Fibroblast of the conjunctiva (primary cell): ENCODE measurements at regions not wholly inside any gene's neighbourhood (a gene's known extent, or its start where the extent isn't known, plus 50 kb on each side); places are given as distances from the start of the nearest gene placed in this dataset.
A peak's percentile ranks its signal among the peaks of the same experiment; 100 is the strongest.
"Not testable (repeated sequence)": the region's sequence is repeated elsewhere in the genome, so short reads cannot be mapped to it uniquely, and the experiment has no call there.

ENCODE experiments used
- DNase-seq: peaks from one replicate; pipeline ENCODE4 v3.0.0-alpha.2; 2010; ENCODE audit warnings: low read depth

DNA sequence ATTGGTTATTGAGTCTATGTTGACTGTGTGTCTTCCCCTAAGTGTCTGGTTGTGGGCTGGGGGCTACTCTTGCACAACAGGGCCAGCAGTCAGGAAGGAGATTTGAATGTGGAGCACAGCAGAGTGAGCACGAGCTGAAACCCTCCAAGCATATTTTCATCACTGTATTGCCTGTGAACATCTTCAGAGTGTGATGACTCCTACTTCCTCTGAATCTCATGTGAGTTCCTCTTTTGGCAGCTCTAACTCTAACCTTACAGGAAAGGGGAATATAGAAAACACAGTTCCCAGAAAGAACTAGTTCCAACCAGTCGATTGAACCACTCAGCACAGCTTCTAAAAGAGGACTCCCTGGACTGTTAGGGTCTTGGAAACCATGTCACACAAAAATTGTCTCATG is 211.6 kb downstream of the RAP2B start:
- DNase-seq, result no peak

DNA sequence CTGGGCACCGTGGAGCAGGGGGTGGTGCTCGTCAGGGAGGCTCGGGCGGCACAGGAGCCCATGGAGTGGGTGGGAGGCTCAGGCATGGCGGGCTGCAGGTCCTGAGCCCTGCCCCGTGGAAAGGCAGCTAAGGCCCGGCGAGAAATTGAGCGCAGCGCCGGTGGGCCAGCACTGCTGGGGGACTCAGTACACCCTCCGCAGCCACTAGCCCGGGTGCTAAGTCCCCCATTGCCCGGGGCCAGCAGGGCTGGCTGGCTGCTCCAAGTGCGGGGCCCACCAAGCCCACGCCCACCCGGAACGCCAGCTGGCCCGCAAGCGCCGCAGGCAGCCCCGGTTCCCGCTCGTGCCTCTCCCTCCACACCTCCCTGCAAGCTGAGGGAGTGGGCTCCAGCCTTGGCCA is 216.3 kb downstream of the RAP2B start:
- DNase-seq, result not testable (repeated sequence)

- no peak for DNase-seq
These were observed 217.5 kb downstream of the RAP2B start for GRCh38 chr3:153379516-153379915.

- DNase-seq, result no peak
These were observed 223.3 kb downstream of the RAP2B start for GRCh38 chr3:153385343-153385742.

DNA sequence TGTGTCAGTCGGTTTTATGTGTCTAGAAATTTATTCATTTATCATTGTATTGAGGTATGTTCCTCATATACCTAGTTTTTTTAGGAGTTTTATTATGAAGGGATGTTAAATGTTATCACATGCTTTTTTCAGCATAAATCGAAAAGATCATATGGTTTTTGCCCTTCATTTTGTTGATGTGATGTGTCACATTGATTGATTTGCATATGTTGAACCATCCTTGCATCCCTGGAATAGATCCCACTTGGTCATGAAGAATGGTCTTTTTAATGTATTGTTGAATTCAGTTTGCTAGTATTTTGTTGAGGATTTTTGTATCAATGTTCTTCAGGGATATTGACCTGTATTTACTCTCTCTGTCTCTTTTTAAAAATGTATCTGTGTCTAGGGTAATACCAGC is 230.3 kb downstream of the RAP2B start:
- no peak for DNase-seq

- DNase-seq, result no peak
These were observed 232.0 kb downstream of the RAP2B start for GRCh38 chr3:153394017-153394416.

DNA sequence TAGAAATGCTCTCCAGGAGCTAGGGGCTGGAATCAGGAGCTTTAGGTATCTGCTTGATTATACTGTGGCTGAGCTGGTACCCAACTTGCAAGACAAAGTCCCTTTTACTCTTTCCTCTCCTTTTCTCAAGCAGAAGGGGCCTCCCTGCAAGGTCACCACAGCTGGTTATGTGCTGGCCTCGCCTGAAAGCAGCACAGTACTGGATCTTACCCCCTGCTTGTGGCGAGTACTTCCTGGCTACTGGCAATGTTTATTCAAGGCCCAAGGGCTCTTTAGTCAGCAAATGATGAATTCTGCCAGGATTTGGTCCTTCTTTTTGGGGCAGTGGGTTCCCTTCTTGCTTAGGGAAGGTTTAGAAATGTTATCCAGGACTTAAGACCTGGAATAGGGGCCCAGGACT is 234.6 kb downstream of the RAP2B start:
- no peak for DNase-seq

- DNase-seq, result no peak
These were observed 235.8 kb downstream of the RAP2B start for GRCh38 chr3:153397794-153398193.

- DNase-seq, result no peak
These were observed 237.6 kb downstream of the RAP2B start for GRCh38 chr3:153399636-153400035.

DNA sequence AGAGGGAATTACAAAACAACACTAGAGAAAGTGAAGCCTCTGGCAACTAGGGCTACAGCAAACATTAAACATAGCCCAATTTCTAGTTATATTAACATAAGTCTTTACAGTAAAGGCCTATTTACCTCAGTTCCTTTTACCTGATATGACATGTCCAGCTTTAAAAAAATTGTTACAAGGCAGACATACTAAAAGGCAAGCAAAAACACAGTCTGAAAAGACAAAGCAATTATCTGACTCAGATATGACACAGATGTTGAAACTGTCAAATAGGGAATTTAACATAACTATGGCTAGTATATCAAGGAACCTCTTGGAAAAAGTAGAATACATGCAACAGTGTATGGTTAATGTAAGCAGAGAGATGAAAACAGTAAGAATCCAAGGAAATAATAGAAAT is 238.6 kb downstream of the RAP2B start:
- DNase-seq, result no peak

GRCh38 chr3:153404157-153404556 is 242.1 kb downstream of the RAP2B start:
- DNase-seq, result peak; percentile 1

DNA sequence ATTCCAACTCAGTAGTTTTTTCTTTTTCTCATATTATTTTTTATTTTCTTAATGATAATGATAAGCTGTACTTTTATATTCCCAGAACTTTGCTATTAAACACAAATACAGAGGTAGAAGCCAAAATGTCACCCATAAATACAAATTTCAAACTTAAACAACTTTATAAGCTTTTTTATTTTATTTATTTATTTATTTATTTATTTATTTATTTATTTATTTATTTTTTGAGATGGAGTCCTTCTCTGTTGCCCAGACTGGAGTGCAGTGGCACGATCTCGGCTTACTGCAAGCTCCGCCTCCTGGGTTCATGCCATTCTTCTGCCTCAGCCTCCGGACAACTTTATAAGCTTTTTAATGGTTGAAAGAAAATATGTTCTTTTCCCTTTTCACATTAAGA is 243.3 kb downstream of the RAP2B start:
- not testable (repeated sequence) for DNase-seq

DNA sequence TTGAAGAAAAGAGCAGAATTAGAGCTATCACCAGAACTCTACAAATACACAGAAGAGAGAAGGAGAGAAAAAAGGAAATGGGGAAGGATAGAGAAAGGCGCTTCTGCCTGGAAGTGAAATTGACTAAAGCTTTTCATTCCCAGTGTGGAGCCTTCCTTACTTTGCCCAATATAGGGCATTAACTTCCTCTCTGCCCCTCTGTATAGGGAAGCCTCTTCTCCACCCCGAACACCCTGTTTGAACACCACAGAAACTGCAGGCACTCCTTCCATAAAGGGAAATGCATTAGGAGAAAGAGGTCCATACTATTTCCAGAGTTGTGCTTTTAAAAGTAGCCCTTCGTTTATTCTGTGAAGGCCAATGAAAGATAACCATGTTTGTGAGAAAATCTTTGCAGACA is 248.5 kb downstream of the RAP2B start:
- no peak for DNase-seq

DNA sequence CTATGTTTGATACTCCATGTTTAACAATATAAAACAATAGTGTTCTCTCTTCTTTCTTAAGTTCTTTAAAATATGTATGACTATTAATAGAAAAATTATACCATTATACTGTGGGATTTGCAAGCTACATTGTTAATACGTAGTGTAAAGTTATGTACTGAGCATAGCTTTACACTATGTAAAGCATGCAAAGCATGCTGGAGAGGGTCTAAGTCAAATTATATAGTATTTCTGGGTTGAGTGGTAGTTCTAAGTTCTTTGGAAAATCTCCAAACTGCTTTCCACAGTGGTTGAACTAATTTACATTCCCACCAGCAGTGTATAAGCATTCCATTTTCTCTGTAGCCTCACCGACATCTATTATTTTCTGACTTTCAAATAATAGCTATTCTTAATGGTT is 253.0 kb downstream of the RAP2B start:
- no peak for DNase-seq

DNA sequence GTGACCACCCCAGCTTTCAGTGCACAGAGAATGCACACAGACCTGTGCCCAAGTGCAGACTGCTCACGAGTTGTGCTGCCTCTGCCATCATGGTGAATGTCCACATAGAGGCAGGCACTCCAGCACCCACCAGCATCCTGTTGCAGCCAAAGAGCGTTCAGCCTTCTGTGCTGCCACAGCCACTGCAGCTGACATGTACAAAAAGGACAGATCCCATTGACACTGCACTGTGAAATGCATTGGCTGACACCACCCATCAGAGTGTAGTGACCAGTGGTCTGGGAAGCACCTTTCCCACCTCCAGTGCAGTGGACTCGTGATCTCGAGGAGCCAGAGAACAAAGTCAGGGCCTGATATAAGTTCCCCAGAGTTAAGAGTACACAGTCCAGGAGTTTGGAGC is 260.3 kb downstream of the RAP2B start:
- DNase-seq, result no peak

DNA sequence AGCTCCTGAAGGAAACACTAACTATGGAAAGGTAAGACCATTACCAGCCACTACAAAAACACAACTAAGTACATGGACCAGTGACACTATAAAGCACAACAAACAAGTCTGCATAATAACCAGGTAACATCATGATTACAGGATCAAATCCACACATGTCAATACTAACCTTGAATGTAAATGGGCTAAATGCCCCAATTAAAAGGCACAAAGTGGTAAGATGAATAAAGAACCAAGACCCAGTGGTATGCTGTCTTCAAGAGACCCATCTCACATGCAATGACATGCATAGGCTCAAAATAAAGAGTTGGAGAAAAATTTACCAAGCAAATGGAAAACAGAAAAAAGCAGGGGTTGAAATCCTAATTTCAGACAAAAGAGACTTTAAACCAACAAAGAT is 261.8 kb downstream of the RAP2B start:
- DNase-seq, result not testable (repeated sequence)

GRCh38 chr3:153426344-153426743 is 264.3 kb downstream of the RAP2B start:
- no peak for DNase-seq

DNA sequence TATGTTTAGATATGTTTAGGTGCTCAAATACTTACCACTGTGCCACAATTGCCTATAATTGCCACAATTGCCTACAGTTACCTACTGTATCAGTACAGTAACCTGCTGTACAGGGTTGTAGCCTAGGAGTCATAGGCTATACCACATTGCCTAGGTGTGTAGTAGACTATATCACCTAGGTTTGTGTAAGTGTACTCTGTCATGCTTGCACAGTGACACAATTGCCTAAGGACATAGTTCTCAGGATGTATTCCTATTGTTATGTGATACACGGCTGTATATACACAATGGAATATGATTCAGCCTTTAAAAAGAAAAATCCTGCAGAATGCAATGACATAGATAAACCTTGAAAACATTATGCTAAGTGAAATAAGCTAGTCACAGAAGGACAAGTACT is 264.8 kb downstream of the RAP2B start:
- no peak for DNase-seq

DNA sequence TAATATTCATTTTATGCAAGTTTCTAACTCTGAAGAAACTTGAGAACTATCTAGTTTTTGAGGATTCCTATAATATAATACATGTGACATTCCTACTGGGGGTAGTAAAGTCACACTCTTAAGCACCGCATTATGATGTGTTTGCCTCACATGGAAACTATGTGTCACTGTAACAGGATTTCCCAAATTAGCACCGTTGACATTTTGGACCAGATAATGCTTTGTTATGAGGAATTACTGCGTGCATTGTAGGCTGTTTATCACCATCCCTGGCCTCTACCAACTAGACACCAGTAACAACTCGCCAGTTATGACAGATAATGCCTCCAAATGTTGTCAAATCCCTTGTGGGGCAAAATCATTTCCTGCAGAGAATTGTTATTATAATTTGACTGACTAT is 267.8 kb downstream of the RAP2B start:
- no peak for DNase-seq

DNA sequence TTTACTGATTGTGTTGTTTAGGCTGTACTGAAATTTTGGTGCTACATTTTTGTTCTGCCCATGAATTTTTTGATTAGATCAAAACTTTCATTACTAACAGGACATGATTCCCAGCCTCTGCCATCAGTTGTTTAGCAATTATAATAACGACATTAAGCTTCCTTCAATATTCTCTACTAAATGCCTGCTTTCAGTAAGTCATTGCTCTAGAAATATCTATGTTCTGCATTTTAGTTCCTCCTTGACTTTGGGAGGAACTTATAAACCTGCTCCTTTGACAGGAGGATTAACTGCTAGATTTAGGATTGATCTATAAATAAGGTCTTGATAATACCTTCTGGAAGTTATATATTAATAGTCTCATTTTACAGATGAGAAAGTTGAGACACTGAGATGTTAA is 269.1 kb downstream of the RAP2B start:
- no peak for DNase-seq

DNA sequence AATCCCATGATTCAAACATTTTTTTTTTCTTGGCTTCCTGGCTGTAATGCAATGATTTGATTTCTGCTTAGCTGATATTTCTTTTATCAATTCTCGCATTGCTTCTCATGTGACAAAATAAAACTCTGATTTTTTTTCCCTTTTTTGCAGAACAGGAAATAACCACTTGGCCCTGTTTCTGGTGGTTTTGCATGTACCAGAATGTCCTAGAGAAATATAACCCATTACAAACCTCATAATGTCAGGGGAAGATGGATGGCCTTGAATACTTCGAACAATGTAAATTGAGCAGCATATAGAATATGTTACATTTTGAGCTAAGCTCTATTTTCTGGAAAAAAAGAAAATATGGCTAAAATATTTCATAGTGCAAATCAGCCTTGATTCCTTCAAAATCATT is 275.6 kb downstream of the RAP2B start:
- no peak for DNase-seq

GRCh38 chr3:153438271-153438670 is 276.2 kb downstream of the RAP2B start:
- DNase-seq, result no peak

- DNase-seq, result no peak
These were observed 277.8 kb downstream of the RAP2B start for GRCh38 chr3:153439780-153440179.

DNA sequence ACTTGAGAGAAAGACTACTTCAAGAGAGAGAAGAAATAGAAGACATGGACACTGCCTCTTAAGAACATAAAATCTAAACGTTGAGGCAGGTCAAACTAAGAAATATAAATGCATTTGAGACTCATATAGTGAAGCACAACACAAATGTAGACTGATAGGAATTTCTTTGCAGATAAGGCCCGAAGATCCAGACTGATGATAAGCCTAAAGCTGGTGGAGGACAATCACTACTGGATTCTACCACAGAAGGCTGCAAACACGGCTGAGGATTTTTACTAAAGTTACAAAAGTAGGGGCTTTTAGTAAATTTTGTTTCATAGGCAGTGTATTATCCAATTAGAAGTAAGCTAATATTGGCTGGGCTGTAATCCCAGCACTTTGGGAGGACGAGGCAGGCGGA is 278.3 kb downstream of the RAP2B start:
- no peak for DNase-seq

- DNase-seq, result no peak
These were observed 280.4 kb downstream of the RAP2B start for GRCh38 chr3:153442386-153442785.
